Amygdala (tissue), 56 donors: ENCODE measurements at regions not wholly inside any gene's neighbourhood (a gene's known extent, or its start where the extent isn't known, plus 50 kb on each side); places are given as distances from the start of the nearest gene placed in this dataset.

Experiments
- DNase-seq, 56 donors: peaks; one replicate each; lab custom pipeline; 2025; lab: John Stamatoyannopoulos, UW

DNA sequence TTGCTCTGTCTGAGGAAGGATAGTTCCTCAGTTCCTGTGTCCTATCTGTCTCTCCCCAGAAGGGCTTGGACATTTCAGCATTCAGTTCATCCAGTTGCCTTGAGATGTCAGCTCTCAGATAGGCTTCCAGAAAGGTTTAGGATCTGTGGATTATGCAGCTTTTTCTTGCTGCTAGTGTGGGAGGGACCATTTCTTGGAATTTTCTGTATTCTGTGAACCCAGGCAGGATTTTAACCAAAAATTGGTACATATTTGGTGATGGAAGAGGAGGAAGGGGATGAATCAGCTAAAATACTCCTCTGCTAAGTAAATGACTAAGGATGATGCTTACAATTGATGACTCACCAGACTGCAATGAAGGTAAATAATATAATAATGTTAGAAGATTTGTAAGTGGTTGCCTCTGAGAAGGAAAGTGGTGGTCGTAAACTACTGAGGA lies 58.6 kb upstream of the DOCK10 start:
- no peak for DNase-seq

DNA sequence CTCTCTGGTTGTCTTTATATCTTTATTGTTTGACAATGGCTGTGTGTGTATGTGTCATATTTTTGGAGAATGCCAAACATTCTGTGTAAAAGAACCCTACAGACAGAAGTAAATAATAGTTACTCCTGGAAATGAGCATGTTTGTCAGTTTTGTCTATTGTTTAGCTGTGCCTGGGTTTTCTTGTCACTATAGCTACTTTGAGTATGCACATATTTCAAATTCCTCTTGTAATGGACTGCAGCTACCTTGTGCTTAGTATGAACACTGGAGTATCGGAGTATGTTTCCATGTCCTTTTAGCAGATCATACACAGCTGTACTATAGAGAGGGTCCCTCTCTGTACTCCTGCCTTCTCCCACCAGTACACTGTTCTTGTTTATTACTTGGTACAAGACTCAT lies 58.0 kb upstream of the DOCK10 start:
- no peak for DNase-seq

DNA sequence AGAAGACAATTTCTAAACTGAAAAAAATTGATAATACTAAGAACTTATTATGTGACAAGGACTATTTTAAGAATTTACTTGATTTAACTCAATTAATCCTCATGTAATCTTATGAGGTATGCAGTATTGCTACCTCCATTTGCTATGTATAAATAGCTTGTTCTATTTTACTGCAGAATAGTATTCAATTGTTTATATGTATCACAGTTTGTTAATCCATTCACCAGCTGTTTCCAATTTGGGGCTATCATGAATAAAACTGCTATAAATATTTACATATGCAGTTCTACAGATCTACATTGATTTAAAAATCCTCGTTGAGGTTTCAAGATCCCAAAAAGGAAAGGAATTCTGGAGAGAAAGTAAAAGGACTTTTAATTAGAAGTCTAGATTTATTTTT lies 54.8 kb upstream of the DOCK10 start:
- no peak for DNase-seq
